ENCODE measurements at regions not wholly inside any gene's neighbourhood (a gene's known extent, or its start where the extent isn't known, plus 50 kb on each side); places are given as distances from the start of the nearest gene placed in this dataset.

- no peak overlapping the region for H3K27ac Mint-ChIP-seq
- H3K9me3 Mint-ChIP-seq = peaks cover 11% of the 10 kb centered on the region
- no peak overlapping the region for H3K4me3 Mint-ChIP-seq
- no peaks in the 10 kb centered on the region for H3K4me1 Mint-ChIP-seq (ENCODE audit: low read depth)
- no peaks in the 10 kb centered on the region for H3K36me3 Mint-ChIP-seq (ENCODE audit: low read depth)
- no peaks in the 10 kb centered on the region for H3K27me3 Mint-ChIP-seq
Measured at GRCh38 chr11:29734287-29734686, 282.5 kb downstream of the KCNA4 start.

- no peaks in the 10 kb centered on the region for H3K36me3 Mint-ChIP-seq (ENCODE audit: low read depth)
- no peaks in the 10 kb centered on the region for H3K9me3 Mint-ChIP-seq
- H3K4me3 Mint-ChIP-seq = no peak overlapping the region
- no peaks in the 10 kb centered on the region for H3K27me3 Mint-ChIP-seq
- no peaks in the 10 kb centered on the region for H3K4me1 Mint-ChIP-seq (ENCODE audit: low read depth)
- no peak overlapping the region for H3K27ac Mint-ChIP-seq
Measured at GRCh38 chr11:29713831-29714320, 303.0 kb downstream of the KCNA4 start.

GRCh38 chr11:29712616-29713015, 304.2 kb downstream of the KCNA4 start:
- H3K36me3 Mint-ChIP-seq (ENCODE audit: low read depth) = no peaks in the 10 kb centered on the region
- no peak overlapping the region for H3K27ac Mint-ChIP-seq
- H3K9me3 Mint-ChIP-seq = no peaks in the 10 kb centered on the region
- no peaks in the 10 kb centered on the region for H3K27me3 Mint-ChIP-seq
- no peak overlapping the region for H3K4me3 Mint-ChIP-seq
- H3K4me1 Mint-ChIP-seq (ENCODE audit: low read depth) = no peaks in the 10 kb centered on the region

- Mint-ChIP-seq H3K27ac (no peak overlapping the region), H3K27me3 (no peaks in the 10 kb centered on the region), H3K9me3 (peaks cover 8% of the 10 kb centered on the region), H3K4me3 (no peak overlapping the region), H3K4me1 (ENCODE audit: low read depth) (no peaks in the 10 kb centered on the region), H3K36me3 (ENCODE audit: low read depth) (no peaks in the 10 kb centered on the region)
Measured at GRCh38 chr11:29707924-29708323, 308.9 kb downstream of the KCNA4 start.

- Mint-ChIP-seq H3K36me3 (ENCODE audit: low read depth) (no peaks in the 10 kb centered on the region), H3K9me3 (peaks cover 15% of the 10 kb centered on the region), H3K4me1 (ENCODE audit: low read depth) (no peaks in the 10 kb centered on the region), H3K27ac (no peak overlapping the region), H3K4me3 (no peak overlapping the region), H3K27me3 (no peaks in the 10 kb centered on the region)
Measured at GRCh38 chr11:29685361-29685760, 331.5 kb downstream of the KCNA4 start.

- Mint-ChIP-seq H3K27ac (no peak overlapping the region), H3K27me3 (no peaks in the 10 kb centered on the region), H3K36me3 (ENCODE audit: low read depth) (no peaks in the 10 kb centered on the region), H3K4me3 (no peak overlapping the region), H3K9me3 (peaks cover 11% of the 10 kb centered on the region), H3K4me1 (ENCODE audit: low read depth) (no peaks in the 10 kb centered on the region)
Measured at GRCh38 chr11:29682856-29683255, 334.0 kb downstream of the KCNA4 start.

GRCh38 chr11:29679996-29680395, 336.8 kb downstream of the KCNA4 start:
- Mint-ChIP-seq H3K9me3 (peaks cover 7% of the 10 kb centered on the region), H3K27ac (no peak overlapping the region), H3K36me3 (ENCODE audit: low read depth) (no peaks in the 10 kb centered on the region), H3K4me3 (no peak overlapping the region), H3K4me1 (ENCODE audit: low read depth) (no peaks in the 10 kb centered on the region), H3K27me3 (no peaks in the 10 kb centered on the region)

- no peak overlapping the region for H3K27ac Mint-ChIP-seq
- H3K9me3 Mint-ChIP-seq = peaks cover 3% of the 10 kb centered on the region
- H3K36me3 Mint-ChIP-seq (ENCODE audit: low read depth) = no peaks in the 10 kb centered on the region
- no peaks in the 10 kb centered on the region for H3K4me1 Mint-ChIP-seq (ENCODE audit: low read depth)
- no peak overlapping the region for H3K4me3 Mint-ChIP-seq
- no peaks in the 10 kb centered on the region for H3K27me3 Mint-ChIP-seq
Measured at GRCh38 chr11:29676993-29677392, 339.8 kb downstream of the KCNA4 start.

- Mint-ChIP-seq H3K4me3 (no peak overlapping the region), H3K9me3 (peaks cover 7% of the 10 kb centered on the region), H3K27ac (no peak overlapping the region), H3K36me3 (ENCODE audit: low read depth) (no peaks in the 10 kb centered on the region), H3K27me3 (no peaks in the 10 kb centered on the region), H3K4me1 (ENCODE audit: low read depth) (no peaks in the 10 kb centered on the region)
Measured at GRCh38 chr11:29669310-29669709, 347.5 kb downstream of the KCNA4 start.

GRCh38 chr11:29657709-29658108, 359.1 kb downstream of the KCNA4 start:
- no peak overlapping the region for H3K4me3 Mint-ChIP-seq
- no peaks in the 10 kb centered on the region for H3K36me3 Mint-ChIP-seq (ENCODE audit: low read depth)
- H3K9me3 Mint-ChIP-seq = peaks cover 4% of the 10 kb centered on the region
- no peaks in the 10 kb centered on the region for H3K27me3 Mint-ChIP-seq
- H3K4me1 Mint-ChIP-seq (ENCODE audit: low read depth) = no peaks in the 10 kb centered on the region
- no peak overlapping the region for H3K27ac Mint-ChIP-seq

GRCh38 chr11:29656597-29656996, 360.2 kb downstream of the KCNA4 start:
- Mint-ChIP-seq H3K4me1 (ENCODE audit: low read depth) (no peaks in the 10 kb centered on the region), H3K4me3 (no peak overlapping the region), H3K27ac (no peak overlapping the region), H3K27me3 (no peaks in the 10 kb centered on the region), H3K9me3 (peaks cover 5% of the 10 kb centered on the region), H3K36me3 (ENCODE audit: low read depth) (no peaks in the 10 kb centered on the region)

- H3K4me1 Mint-ChIP-seq (ENCODE audit: low read depth) = no peaks in the 10 kb centered on the region
- peaks cover 13% of the 10 kb centered on the region for H3K9me3 Mint-ChIP-seq
- no peak overlapping the region for H3K27ac Mint-ChIP-seq
- H3K36me3 Mint-ChIP-seq (ENCODE audit: low read depth) = no peaks in the 10 kb centered on the region
- H3K4me3 Mint-ChIP-seq = no peak overlapping the region
- no peaks in the 10 kb centered on the region for H3K27me3 Mint-ChIP-seq
Measured at GRCh38 chr11:29645373-29645772, 371.5 kb downstream of the KCNA4 start.

GRCh38 chr11:29641201-29641600, 375.6 kb downstream of the KCNA4 start:
- Mint-ChIP-seq H3K27ac (no peak overlapping the region), H3K4me1 (ENCODE audit: low read depth) (no peaks in the 10 kb centered on the region), H3K27me3 (no peaks in the 10 kb centered on the region), H3K4me3 (no peak overlapping the region), H3K9me3 (peaks cover 9% of the 10 kb centered on the region), H3K36me3 (ENCODE audit: low read depth) (no peaks in the 10 kb centered on the region)

GRCh38 chr11:29634744-29635143, 382.1 kb downstream of the KCNA4 start:
- Mint-ChIP-seq H3K27me3 (no peaks in the 10 kb centered on the region), H3K4me1 (ENCODE audit: low read depth) (no peaks in the 10 kb centered on the region), H3K4me3 (no peak overlapping the region), H3K27ac (no peak overlapping the region), H3K36me3 (ENCODE audit: low read depth) (no peaks in the 10 kb centered on the region), H3K9me3 (no peaks in the 10 kb centered on the region)

- H3K4me1 Mint-ChIP-seq (ENCODE audit: low read depth) = no peaks in the 10 kb centered on the region
- H3K27ac Mint-ChIP-seq = no peak overlapping the region
- no peaks in the 10 kb centered on the region for H3K27me3 Mint-ChIP-seq
- no peaks in the 10 kb centered on the region for H3K9me3 Mint-ChIP-seq
- H3K36me3 Mint-ChIP-seq (ENCODE audit: low read depth) = no peaks in the 10 kb centered on the region
- no peak overlapping the region for H3K4me3 Mint-ChIP-seq
Measured at GRCh38 chr11:29634244-29634643, 382.6 kb downstream of the KCNA4 start.

GRCh38 chr11:29629286-29629685, 387.5 kb downstream of the KCNA4 start:
- Mint-ChIP-seq H3K4me1 (ENCODE audit: low read depth) (no peaks in the 10 kb centered on the region), H3K9me3 (no peaks in the 10 kb centered on the region), H3K27me3 (no peaks in the 10 kb centered on the region), H3K36me3 (ENCODE audit: low read depth) (no peaks in the 10 kb centered on the region), H3K27ac (no peak overlapping the region), H3K4me3 (no peak overlapping the region)

Data from stimulated activated naive CD8-positive, alpha-beta T cell treated with anti-CD3 and anti-CD28 coated beads, Interleukin-15, Interleukin-2, amounts not matched to agents 100 ng/mL and 50 ng/mL, for 24 hours (primary cell).